NOMO-1 treated with DMSO at 0.1 percent for 48 hours (cell line): ENCODE measurements at regions not wholly inside any gene's neighbourhood (a gene's known extent, or its start where the extent isn't known, plus 50 kb on each side); places are given as distances from the start of the nearest gene placed in this dataset.

ENCODE experiments used
- DNase-seq: peaks from one replicate; lab custom pipeline; 2025; ENCODE audit not compliant: unreplicated experiment; lab: John Stamatoyannopoulos, UW

DNA sequence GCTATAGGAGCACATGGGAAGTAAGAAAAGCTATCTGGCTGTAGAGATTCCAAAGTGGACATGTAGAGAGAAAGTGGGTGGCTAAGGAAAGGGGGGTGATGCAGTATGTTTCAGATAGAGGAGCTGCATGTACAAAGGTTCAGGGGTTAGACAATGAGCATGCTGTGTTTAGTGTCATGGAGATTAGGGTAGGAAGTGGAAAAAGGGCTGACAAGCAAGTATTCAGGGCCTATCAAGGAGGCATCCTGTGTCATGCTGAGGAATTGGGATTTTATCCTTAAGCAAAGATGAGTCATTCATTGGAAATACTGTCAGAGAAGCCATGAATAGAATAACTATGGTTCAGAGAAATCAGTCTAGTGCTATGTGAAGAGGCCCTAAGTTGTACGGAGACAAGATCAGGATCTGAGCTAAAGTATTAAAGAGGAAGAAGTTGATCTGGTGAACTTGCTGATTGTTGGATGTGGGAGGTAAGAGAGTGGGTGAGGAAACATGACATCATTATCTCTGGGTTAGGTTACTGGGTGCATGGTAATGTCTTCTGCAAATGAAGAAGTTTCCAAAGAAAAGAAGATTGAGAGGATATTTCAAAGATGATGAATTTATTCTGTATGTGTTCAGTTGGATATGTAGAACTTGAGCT, 176.7 kb upstream of the GOLIM4 start:
- DNase-seq, result no peak

DNA sequence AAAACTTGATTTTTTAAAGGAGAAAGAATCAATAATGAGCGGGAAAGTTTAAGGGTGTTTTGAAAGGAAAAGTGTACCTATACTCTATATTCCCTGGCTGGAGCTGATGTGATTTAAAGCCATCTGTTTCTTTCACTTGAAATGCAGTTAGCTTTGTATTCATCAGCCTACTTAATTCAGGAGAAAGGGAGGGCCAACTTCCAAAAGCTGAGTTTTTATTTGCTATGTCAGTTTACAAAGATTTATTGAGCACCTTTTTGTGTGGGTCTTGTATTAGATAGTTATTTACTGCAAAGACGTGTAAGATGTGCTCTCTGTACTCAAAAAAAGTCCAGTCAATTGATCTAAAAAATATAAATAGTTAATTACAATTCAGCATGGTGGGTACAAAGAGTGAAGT, 176.2 kb upstream of the GOLIM4 start:
- DNase-seq, result no peak

DNA sequence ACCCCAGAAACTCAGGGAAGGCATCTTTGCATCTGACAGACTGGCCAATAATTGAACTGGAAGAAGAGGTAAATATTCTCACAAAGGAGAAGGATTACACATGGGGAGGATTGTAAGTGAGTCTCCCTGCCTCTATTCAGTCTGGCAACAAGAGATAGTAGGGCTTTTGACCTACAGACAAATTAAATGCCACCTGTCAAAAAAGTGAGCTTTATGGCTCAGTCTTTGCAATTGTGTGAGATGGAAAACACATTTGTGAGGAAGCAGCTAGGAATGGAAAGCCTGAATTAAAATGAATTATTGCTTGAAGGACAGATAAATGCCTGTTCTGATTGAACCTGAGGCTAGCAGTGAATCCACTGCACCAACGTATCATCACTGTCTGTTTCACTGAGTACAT, 173.3 kb upstream of the GOLIM4 start:
- DNase-seq, result no peak

DNA sequence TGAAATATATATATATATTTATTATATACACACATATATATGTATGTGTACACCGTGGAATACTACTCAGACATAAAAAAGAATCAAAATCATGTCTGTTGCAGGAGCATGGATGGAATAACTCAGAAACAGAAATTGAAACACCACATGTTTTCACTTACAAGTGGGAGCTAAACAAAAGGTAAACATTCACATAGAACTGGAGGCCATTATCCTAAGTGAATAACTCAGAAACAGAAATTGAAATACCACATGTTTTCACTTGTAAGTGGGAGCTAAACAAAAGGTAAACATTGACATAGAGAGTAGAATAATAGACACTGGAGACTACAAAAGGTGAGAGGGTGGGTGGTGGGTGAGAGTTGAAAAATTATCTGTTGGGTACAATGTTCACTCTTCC, 171.5 kb upstream of the GOLIM4 start:
- no peak for DNase-seq

DNA sequence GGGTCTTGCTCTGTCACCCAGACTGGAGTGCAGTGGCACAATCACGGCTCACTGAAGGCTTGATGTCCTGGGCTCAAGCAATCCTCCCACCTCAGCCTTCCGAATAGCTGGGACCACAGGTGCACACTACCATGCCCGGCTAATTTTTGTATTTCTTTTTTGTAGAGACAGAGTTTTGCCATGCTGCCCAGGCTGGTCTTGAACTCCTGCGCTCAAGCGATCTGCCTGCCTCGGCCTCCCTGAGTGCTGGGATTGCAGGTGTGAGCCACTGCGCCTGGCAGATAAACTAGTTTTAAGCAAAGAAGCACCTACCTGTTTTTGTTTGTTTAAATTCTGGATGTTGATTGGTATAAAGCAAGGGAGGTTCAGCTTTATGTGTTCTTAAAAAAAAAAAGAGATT, 170.6 kb upstream of the GOLIM4 start:
- no peak for DNase-seq

DNA sequence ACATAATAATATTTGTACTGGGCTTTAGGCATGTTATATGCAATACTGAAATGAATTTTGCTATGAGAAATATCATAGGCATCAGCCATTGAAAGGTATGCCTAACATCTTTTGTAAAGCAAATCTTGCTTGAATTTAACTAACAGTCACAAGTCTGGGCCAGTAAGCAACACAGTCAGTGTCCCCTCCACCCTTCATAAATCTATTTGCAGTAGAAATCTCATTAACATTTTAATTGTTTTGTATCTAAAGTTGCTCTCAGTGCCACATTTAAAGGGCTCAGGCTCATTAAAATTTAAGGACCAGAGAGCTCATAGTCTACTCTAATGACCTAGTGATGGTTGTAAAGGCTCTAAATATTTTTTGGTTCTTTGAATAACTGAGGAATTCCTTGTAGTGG, 167.2 kb upstream of the GOLIM4 start:
- no peak for DNase-seq

DNA sequence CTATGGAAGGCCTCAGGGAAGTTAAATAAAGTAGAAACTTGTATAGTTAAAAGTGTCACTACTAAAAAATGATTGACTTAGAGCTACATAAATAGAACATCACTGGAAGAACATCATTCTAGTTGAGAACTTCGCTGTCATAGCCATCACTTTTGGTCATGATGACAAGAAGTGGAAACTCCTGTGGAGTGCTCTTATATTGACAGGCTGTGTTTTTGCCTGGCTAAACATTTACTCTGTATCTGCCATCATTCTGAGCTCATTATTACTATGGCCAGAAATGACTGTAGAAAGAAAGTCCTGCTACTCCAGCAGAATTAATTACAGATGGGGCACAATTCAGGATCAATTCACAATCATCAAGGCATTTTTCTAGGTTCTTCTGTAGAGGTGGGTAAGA, 165.1 kb upstream of the GOLIM4 start:
- no peak for DNase-seq

DNA sequence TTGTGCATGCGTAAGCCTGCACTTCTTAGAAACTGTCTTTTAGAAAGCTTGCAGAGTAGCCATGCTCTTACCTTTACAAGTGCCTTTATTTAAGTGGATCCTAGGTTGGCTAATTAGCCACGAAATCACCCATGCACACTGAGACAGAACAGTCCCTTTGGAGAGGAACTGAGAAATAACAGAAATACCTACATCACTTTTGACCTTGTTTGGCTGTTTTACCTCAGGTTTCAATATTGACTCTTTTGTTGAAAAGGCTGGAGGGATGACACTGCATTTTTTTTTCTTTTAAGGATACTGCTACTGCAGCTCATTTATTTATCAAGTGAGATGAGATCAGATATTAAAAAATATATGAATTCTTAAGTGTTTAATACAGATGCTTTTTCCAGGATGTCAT, 155.6 kb upstream of the GOLIM4 start:
- no peak for DNase-seq

DNA sequence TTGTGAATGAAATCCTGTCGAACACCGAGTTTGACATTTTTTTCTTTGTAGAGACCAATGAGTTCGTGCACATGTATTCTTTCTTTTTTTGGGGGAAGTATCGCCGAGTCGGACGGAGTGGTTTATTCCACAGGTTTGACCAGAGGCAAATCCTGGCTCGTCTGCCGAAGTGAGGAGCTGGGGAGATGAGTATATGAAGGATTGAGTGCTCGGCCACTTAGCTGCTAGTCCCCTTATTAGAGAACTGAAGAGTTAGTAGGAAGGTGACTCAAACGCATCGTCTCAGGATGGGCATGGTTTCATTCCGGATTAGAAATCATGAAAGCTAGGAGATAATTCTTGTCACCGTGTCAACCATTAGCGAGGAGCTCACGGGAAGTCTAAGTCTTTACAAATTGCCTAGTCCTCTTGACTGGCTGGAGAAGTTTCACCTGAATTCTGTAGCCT, 154.7 kb upstream of the GOLIM4 start:
- DNase-seq, result no peak

DNA sequence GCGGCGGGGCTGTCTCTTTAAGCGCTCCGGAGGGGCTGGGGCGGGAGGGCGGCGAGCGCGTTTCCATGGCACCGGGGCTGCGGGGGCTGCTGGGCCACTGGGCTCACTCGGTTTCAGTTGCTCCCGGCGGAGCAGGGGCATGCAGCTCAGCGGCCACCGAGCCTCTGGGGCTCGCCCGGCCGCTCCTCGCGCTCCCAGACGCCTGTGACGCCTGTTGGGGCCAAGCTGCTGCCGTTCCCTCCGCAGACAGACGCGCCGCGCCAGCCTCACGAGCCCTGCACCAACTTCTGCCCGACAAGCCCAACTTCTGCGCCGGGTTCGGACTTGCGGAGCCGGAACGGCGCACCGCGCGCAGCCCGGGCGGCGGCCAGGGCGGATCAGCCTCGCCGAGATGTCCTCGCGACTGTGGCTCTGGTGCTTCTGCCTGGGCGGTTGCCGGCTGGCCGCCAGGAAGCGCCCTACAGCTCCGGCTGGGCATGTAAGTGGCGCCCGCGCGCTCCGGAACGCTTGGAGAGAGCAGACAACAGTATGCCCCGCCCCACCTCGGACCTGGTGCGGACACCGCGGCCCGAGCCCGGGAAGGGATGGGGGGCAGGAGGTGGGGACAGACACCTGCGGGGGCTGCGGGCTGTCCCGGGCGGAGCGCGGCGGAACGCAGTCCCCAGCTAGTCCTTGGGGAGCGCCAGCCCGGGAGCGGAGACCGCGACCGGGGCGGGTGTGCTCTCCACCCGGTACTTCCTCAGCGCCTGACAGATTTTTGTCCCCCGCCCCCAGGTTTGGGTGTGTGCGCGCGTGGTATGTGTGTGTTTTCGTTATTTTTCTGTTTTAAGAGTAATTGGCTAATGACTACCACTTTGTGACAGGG, 154.1 kb upstream of the GOLIM4 start:
- peak; percentile 65 for DNase-seq

DNA sequence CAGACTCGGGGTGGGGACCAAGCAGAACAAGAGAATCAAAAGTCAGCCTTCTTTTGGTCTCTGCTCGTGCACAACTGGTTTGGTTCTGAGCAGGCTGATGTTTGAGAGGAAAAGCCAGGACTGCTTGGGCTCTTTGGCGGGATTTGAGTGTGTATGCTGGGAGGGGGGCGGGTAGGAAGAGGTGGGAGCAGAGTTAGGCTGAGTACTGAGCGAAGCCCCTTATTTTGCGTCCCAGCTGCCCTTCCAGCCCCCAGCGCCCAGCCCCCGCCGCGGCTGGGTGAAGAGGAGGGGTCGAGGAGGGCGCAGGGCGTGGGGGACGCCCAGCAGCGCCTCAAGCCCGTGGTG, 153.5 kb upstream of the GOLIM4 start:
- DNase-seq, result no peak

DNA sequence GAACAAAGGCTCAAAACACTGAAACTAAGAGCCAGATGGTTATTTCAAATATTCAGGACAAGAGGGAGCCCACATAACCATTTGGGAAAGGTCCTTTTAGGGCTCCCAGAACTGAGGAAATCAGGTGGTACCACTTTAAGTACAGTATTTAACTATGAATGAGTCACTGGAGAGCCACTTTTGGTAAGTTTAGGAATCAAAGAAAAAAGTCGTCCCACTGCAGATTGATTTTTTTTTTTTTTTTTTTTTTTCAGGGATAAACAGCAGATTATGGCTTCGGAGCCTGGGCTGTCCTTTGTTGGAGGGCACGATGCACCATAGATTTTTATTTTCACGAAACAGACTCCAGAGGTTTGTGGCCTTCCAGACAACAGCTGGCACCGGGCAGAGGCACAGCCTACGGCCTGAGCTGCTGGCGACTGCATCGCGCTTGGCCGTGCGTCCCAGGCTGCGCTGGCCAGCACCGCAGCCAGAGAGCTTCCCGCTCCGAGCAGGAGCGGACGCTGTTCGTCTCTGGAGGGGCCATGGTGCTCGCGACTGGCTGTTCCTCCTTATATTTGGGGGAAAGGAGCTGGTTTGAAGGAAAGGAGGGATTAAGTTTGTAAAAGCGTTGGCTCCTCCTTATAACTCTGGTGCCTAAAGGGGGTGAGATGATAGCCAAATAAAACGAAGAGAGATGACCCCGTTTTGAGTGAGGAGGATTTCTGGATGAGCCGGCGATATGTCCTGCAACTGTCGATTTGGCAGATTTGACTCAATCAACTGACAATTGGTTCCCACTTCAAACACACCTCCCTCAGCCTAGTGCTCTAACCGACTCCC, 152.9 kb upstream of the GOLIM4 start:
- DNase-seq, result no peak

DNA sequence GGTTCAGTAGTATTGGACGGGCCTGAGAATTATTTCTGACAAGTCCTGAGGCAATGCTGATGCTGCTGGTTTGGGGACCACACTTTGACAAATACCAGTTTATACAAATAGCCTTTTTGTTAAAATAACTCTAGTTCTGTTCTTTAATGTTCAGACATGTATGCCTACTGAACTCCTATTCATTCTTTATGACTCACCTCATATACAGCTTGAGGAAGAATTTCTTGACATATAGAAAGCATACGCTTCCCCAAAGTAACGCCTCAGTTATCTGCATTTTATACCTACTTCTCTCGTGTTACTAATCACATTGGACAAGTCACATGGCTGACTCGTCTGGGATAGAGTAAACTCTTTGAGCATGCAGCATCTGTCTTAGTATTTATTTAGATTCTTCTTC, 145.4 kb upstream of the GOLIM4 start:
- no peak for DNase-seq

DNA sequence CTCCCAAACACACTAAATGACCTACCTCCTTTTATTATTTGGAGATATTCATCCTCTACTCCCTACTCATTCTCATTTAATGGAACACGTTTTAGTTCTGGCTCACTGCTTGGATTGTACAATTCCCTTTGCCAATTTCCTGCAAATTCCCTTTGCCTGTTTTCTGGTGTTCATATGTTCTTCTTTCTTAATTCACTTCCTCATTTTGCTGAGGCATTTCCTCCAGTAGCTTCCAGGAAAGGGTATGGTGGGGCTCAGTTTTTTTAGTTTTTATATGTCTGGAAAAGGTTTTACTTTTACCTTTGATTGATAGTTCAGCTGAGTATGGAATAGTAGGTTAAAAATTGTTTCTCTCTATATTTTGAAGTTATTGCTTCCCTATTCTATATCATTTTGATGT, 143.6 kb upstream of the GOLIM4 start:
- DNase-seq, result no peak

DNA sequence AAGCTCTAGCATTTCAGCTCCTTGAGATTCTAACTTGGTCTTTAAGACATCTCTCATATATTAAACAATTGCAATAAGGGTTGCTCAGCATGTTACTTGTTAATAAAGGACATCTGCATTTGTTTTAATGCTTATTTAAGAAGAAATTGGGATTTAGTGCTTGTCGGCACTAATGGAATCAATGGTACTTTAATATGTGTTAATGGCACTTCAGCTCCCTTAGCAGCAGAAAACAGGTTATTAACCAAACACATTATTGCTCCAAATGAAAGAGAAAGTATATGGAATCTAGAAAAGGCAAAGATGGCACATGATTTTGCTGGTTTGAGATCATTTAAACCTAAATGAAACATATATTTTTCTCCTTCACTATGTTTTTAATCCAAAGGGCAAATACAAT, 137.3 kb upstream of the GOLIM4 start:
- no peak for DNase-seq

DNA sequence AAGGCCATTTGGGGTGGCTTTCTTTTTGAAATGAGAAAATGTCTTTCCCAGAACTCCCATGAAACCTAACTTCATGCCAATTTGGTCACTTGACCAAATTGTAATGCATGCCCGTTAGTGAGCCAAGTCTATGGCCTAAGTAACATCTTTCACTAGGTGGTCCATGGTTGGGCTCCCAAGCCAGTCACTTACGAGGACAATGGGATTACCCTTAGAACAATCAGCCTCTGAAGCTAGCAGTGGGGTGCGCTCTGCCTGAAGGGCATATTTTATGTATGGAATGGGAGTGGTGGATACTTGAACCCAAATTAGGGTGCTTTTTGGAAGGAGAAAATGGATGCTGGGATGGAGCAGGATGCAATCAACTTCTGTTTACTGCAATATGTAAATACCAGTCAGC, 127.4 kb upstream of the GOLIM4 start:
- no peak for DNase-seq

DNA sequence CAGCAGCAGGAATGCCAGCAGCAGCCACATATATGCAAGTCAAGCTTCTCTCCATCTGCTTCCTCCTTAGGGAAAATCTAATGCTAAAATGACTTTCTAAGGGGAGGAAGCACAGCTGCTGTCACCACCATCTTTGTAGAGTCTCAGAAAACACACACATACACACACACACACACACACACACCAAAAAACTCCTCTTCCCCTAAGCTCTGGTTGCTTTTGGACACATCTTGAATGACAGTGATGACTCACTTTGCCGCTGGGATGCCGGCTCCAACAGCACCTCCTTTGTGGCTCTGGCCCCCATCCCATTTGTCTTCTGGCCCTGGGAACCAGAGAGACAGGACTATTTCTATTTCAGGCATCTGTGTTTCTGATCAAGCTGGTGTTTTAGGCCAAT, 124.8 kb upstream of the GOLIM4 start:
- DNase-seq, result no peak

DNA sequence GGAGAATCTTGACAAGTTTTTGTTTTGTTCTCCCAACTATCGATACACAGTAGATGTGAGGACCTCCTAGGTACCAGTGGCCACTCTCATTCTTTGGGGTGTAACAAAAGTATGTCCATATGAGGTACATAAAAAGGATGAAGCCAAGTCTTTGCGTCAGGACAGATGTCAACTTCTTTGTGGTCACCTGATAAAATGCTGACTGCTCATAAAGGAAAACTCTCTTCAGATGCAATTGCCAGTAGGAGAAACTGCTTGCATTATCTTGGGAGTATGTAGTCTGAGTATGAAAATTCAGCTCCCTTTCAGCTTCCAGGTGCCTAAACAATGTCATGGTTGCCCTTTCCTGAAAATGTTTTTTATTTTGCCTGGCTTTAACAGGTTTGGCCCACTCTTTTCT, 123.8 kb upstream of the GOLIM4 start:
- no peak for DNase-seq

DNA sequence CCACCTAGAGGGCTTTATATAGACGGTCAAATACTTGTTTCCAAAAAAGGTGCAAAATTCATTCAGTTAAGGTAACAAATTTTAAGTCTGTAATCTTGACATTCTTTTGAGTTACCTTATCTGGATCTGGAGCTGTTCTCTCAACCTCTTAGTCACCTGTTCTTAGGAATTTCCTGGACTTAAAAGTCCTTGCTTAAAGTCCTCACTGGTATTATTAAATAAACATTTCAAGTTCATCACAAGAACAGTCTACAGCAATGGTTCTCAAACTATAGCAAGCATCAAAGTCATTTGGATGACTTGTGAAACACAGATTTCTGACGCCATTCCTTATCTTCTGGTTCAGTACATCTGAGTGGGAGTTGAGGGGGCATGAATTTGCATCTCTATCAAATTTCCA, 122.9 kb upstream of the GOLIM4 start:
- no peak for DNase-seq

DNA sequence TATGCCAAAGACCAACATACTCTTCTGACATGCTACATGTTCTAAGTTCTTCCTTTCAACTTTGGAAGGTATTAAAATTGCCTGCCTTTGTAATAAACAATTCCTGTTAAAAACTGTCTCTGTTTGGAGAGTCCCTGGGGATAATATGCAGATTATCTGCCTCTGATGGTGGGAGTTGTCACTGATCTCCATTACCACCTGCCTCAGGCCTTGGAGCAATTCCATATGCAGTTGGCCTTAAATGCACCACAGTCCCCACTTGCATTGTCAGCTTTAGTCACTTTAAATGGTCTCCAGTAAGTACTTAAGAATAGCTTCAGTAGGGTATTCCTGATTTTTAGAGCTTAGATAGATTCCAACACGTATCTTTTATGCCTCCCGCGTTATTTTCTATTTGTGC, 121.1 kb upstream of the GOLIM4 start:
- DNase-seq, result no peak

DNA sequence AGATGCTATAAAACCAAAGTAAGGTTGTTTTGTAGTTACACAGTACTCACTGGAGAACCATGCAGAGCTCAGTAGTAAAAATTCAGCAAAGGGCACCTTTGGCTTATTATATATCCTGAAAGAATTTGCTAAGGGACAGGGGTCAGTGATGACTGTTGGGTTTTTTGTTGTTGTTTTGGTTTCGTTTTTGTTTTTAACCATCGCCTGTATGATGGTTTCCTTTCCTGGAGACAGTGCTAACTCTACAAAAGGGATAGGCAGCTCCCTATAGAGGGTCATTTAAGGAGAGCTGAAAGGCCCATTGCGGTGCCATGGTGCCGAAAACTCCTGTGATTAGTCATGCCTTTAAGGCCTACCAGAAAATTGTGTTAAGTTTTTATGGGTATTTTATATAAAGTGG, 118.2 kb upstream of the GOLIM4 start:
- DNase-seq, result no peak

DNA sequence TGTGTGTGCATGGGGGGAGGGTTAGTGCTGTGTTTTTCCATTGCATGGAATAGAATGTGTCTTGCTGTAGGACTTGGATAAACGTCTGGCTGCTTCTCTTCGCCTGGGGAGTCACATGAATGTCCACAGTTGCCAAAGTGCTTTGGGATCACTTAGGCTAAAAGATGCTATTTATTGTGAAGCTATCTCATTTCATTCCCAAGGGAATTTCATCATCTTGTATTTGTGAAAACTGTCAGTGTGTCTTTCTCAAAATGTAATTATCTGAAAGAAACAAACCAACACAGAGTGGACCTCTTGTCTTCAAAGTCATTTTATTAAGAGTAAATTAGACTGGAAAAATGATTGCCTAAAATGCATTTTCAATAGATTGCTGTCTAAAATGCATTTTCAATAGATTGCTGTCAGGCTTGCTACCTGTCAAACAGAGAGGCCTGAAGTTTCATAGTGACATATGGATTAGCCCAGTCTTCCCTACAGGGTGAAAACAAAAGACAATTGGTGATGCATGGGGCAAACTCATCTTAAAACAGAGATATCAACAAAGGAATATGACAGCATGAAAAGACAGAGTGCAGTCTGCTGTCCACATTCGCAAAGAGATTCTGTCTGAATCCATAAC, 117.1 kb upstream of the GOLIM4 start:
- no peak for DNase-seq
